Endodermal cell (in vitro differentiated cells): ENCODE measurements at regions not wholly inside any gene's neighbourhood (a gene's known extent, or its start where the extent isn't known, plus 50 kb on each side); places are given as distances from the start of the nearest gene placed in this dataset.

Source experiments
- DNase-seq: peaks from one replicate; pipeline ENCODE4 v3.0.0-alpha.2; 2017
- H3K27ac ChIP-seq: 2 replicates; pipeline ENCODE4 v1.5.1; 2013; ENCODE audit warnings: mild to moderate bottlenecking, low read depth, low read length, moderate library complexity
- H3K27me3 ChIP-seq: 2 replicates; pipeline ENCODE4 v1.6.1; 2013; ENCODE audit warnings: mild to moderate bottlenecking, low read length, moderate library complexity; ENCODE audit not compliant: insufficient read depth, control insufficient read depth, poor library complexity, severe bottlenecking
- H3K36me3 ChIP-seq: 2 replicates; pipeline ENCODE4 v1.7.0; 2013; ENCODE audit warnings: mild to moderate bottlenecking, low read length, moderate library complexity; ENCODE audit not compliant: control insufficient read depth, insufficient read depth
- H3K4me1 ChIP-seq: one replicate; pipeline ENCODE4 v1.7.0; 2013; ENCODE audit warnings: low read length; ENCODE audit not compliant: control insufficient read depth, insufficient read depth
- H3K4me3 ChIP-seq: 2 replicates; pipeline ENCODE4 v1.5.1; 2013; ENCODE audit warnings: mild to moderate bottlenecking, low read length, moderate library complexity
- H3K9ac ChIP-seq: 2 replicates; pipeline ENCODE4 v1.6.1; 2013; ENCODE audit warnings: mild to moderate bottlenecking, low read length, moderate library complexity; ENCODE audit not compliant: poor library complexity, severe bottlenecking; ENCODE audit errors: extremely low read depth
- H3K9me3 ChIP-seq: 2 replicates; pipeline ENCODE4 v1.6.1; 2013; ENCODE audit warnings: mild to moderate bottlenecking, low read length, moderate library complexity; ENCODE audit not compliant: control insufficient read depth
- H3K27ac Mint-ChIP-seq: 2 replicates; pipeline ENCODE4 v1.8.0; 2020; ENCODE audit warnings: mixed read lengths
- H3K27me3 Mint-ChIP-seq: 2 replicates; pipeline ENCODE4 v1.8.0; 2021; ENCODE audit warnings: mild to moderate bottlenecking, mixed read lengths; ENCODE audit not compliant: insufficient read depth
- H3K36me3 Mint-ChIP-seq: 2 replicates; pipeline ENCODE4 v1.8.0; 2020; ENCODE audit warnings: low read depth, mixed read lengths
- H3K4me1 Mint-ChIP-seq: 2 replicates; pipeline ENCODE4 v1.8.0; 2020; ENCODE audit warnings: mixed read lengths
- H3K4me3 Mint-ChIP-seq: 2 replicates; pipeline ENCODE4 v1.8.0; 2020; ENCODE audit warnings: mild to moderate bottlenecking, moderate library complexity, mixed read lengths
- H3K9me3 Mint-ChIP-seq: 2 replicates; pipeline ENCODE4 v1.8.0; 2020; ENCODE audit warnings: mild to moderate bottlenecking, mixed read lengths
- CTCF ChIP-seq: fragments of 200-600 bp; sonication (generic); conservative IDR thresholded peaks from 2 replicates; pipeline ENCODE4 v1.5.0; 2021; ENCODE audit warnings: antibody characterized with exemption, mild to moderate bottlenecking
- WGBS, 2 experiments: methylation state at CpG; one replicate each; pipeline versions ENCODE4 v1.1.5 to v1.1.7; 2013; ENCODE audit warnings: missing lambda C conversion rate in 2 of 2, mixed read lengths in 1 of 2; ENCODE audit not compliant: insufficient coverage in 1 of 2, insufficient read length in 1 of 2; 5-methylcytosine and 5-hydroxymethylcytosine counted together

- no peaks in the 10 kb centered on the region for H3K36me3 ChIP-seq
- no peaks in the 10 kb centered on the region for H3K9me3 ChIP-seq
- DNase-seq: no peak
- H3K4me1 Mint-ChIP-seq: no peaks in the 10 kb centered on the region
- no peak overlapping the region for H3K9ac ChIP-seq
- no peak overlapping the region for H3K27ac Mint-ChIP-seq
- H3K9me3 Mint-ChIP-seq: peaks cover 7% of the 10 kb centered on the region
- TF ChIP-seq CTCF: no peak
- no peak overlapping the region for H3K27ac ChIP-seq
- no peaks in the 10 kb centered on the region for H3K36me3 Mint-ChIP-seq
- H3K4me1 ChIP-seq: no peaks in the 10 kb centered on the region
- H3K4me3 ChIP-seq: no peak overlapping the region
- peaks cover 18% of the 10 kb centered on the region for H3K27me3 Mint-ChIP-seq
- WGBS, 2 experiments: 87 to 94% methylated on average over 2 of the region's 2 CpGs
- no peak overlapping the region for H3K4me3 Mint-ChIP-seq
- H3K27me3 ChIP-seq: peaks cover 13% of the 10 kb centered on the region
Observed at GRCh38 chr12:115708801-115709200, 568.7 kb downstream of the MED13L start.

GRCh38 chr12:115700896-115701465 is 576.5 kb downstream of the MED13L start:
- TF ChIP-seq CTCF: no peak
- Histone ChIP-seq H3K27ac (no peak overlapping the region), H3K27me3 (no peaks in the 10 kb centered on the region), H3K9me3 (no peaks in the 10 kb centered on the region), H3K4me1 (no peaks in the 10 kb centered on the region), H3K36me3 (no peaks in the 10 kb centered on the region), H3K4me3 (no peak overlapping the region), H3K9ac (no peak overlapping the region)
- no peak for DNase-seq
- H3K4me1 Mint-ChIP-seq: no peaks in the 10 kb centered on the region
- H3K9me3 Mint-ChIP-seq: peaks cover 6% of the 10 kb centered on the region
- no peaks in the 10 kb centered on the region for H3K36me3 Mint-ChIP-seq
- peaks cover 10% of the 10 kb centered on the region for H3K27me3 Mint-ChIP-seq
- no peak overlapping the region for H3K4me3 Mint-ChIP-seq
- H3K27ac Mint-ChIP-seq: no peak overlapping the region
- 71 to 77% methylated on average over 5 to 6 of the region's 7 CpGs for WGBS, 2 experiments

GRCh38 chr12:115700081-115700480 is 577.4 kb downstream of the MED13L start:
- Histone ChIP-seq H3K4me3 (no peak overlapping the region), H3K9ac (no peak overlapping the region), H3K27ac (no peak overlapping the region), H3K36me3 (no peaks in the 10 kb centered on the region), H3K4me1 (no peaks in the 10 kb centered on the region), H3K9me3 (no peaks in the 10 kb centered on the region), H3K27me3 (no peaks in the 10 kb centered on the region)
- H3K27ac Mint-ChIP-seq: no peak overlapping the region
- H3K27me3 Mint-ChIP-seq: peaks cover 8% of the 10 kb centered on the region
- DNase-seq: no peak
- H3K4me1 Mint-ChIP-seq: no peaks in the 10 kb centered on the region
- H3K9me3 Mint-ChIP-seq: no peaks in the 10 kb centered on the region
- no peak overlapping the region for H3K4me3 Mint-ChIP-seq
- WGBS, 2 experiments: 91 to 99% methylated on average over 1 to 2 of the region's 2 CpGs
- no peak for TF ChIP-seq CTCF
- no peaks in the 10 kb centered on the region for H3K36me3 Mint-ChIP-seq
